BE2C (cell line): ENCODE measurements at regions not wholly inside any gene's neighbourhood (a gene's known extent, or its start where the extent isn't known, plus 50 kb on each side); places are given as distances from the start of the nearest gene placed in this dataset.

Experiments used
- DNase-seq: peaks from one replicate; pipeline ENCODE4 v3.0.0-alpha.2; 2020
- H3K27me3 ChIP-seq: fragments of 250-450 bp; sonication (Bioruptor Pico); 2 replicates; pipeline ENCODE4 v1.5.1; 2020; ENCODE audit warnings: mild to moderate bottlenecking
- H3K36me3 ChIP-seq: fragments of 250-450 bp; sonication (Bioruptor Pico); 2 replicates; pipeline ENCODE4 v1.5.1; 2020; ENCODE audit warnings: mild to moderate bottlenecking
- H3K4me1 ChIP-seq: fragments of 250-450 bp; sonication (Bioruptor Pico); 2 replicates; pipeline ENCODE4 v1.5.1; 2020
- H3K4me3 ChIP-seq: 2 replicates; pipeline ENCODE4 v1.5.1; 2011; ENCODE audit warnings: low read depth, low read length
- H3K9me3 ChIP-seq: fragments of 250-450 bp; sonication (Bioruptor Pico); 2 replicates; pipeline ENCODE4 v1.5.1; 2020
- CTCF ChIP-seq: IDR thresholded peaks from 2 replicates; pipeline ENCODE4 v1.5.1; 2012; ENCODE audit warnings: mild to moderate bottlenecking, low read depth, low read length

- no peaks in the 10 kb centered on the region for H3K4me1 ChIP-seq
- TF ChIP-seq CTCF = no peak
- H3K27me3 ChIP-seq = no peaks in the 10 kb centered on the region
- no peaks in the 10 kb centered on the region for H3K9me3 ChIP-seq
- no peak overlapping the region for H3K4me3 ChIP-seq
- DNase-seq = no peak
- H3K36me3 ChIP-seq = no peaks in the 10 kb centered on the region
These were observed 553.4 kb upstream of the USP15 start for GRCh38 chr12:61706783-61707182.

- Histone ChIP-seq H3K4me1 (no peaks in the 10 kb centered on the region), H3K27me3 (no peaks in the 10 kb centered on the region), H3K4me3 (no peak overlapping the region), H3K36me3 (no peaks in the 10 kb centered on the region), H3K9me3 (no peaks in the 10 kb centered on the region)
- DNase-seq = no peak
- no peak for TF ChIP-seq CTCF
These were observed 547.1 kb upstream of the USP15 start for GRCh38 chr12:61713121-61713520.

GRCh38 chr12:61717986-61718385 lies 542.2 kb upstream of the USP15 start:
- no peak for DNase-seq
- H3K4me1 ChIP-seq = no peaks in the 10 kb centered on the region

GRCh38 chr12:61739925-61740324 lies 520.3 kb upstream of the USP15 start:
- DNase-seq = no peak
- no peak overlapping the region for H3K4me3 ChIP-seq
- no peaks in the 10 kb centered on the region for H3K27me3 ChIP-seq
- no peaks in the 10 kb centered on the region for H3K4me1 ChIP-seq
- TF ChIP-seq CTCF = no peak
- H3K9me3 ChIP-seq = no peaks in the 10 kb centered on the region; the same call in 1 of the 2 replicates
- H3K36me3 ChIP-seq = no peaks in the 10 kb centered on the region

More at GRCh38 chr12:61717986-61718385, 542.2 kb upstream of the USP15 start:
- H3K36me3 ChIP-seq = no peaks in the 10 kb centered on the region
- no peak for TF ChIP-seq CTCF
- no peaks in the 10 kb centered on the region for H3K9me3 ChIP-seq
- no peak overlapping the region for H3K4me3 ChIP-seq
- no peaks in the 10 kb centered on the region for H3K27me3 ChIP-seq

GRCh38 chr12:61750604-61751003 lies 509.6 kb upstream of the USP15 start:
- Histone ChIP-seq H3K36me3 (no peaks in the 10 kb centered on the region), H3K4me3 (no peak overlapping the region), H3K4me1 (no peaks in the 10 kb centered on the region), H3K27me3 (no peaks in the 10 kb centered on the region), H3K9me3 (no peaks in the 10 kb centered on the region)
- DNase-seq = no peak
- no peak for TF ChIP-seq CTCF

- no peak for DNase-seq
- no peak for TF ChIP-seq CTCF
These were observed 506.0 kb upstream of the USP15 start for GRCh38 chr12:61754214-61754613.

More at GRCh38 chr12:61754214-61754613, 506.0 kb upstream of the USP15 start:
- Histone ChIP-seq H3K36me3 (no peaks in the 10 kb centered on the region), H3K9me3 (no peaks in the 10 kb centered on the region), H3K4me1 (no peaks in the 10 kb centered on the region), H3K27me3 (no peaks in the 10 kb centered on the region), H3K4me3 (no peak overlapping the region)
